ENCODE measurements at regions not wholly inside any gene's neighbourhood (a gene's known extent, or its start where the extent isn't known, plus 50 kb on each side); places are given as distances from the start of the nearest gene placed in this dataset.
A peak's percentile ranks its signal among the peaks of the same experiment; 100 is the strongest.
"Not testable (repeated sequence)": the region's sequence is repeated elsewhere in the genome, so short reads cannot be mapped to it uniquely, and the experiment has no call there.

GRCh38 chr7:128608678-128609421 lies 63.2 kb upstream of the GARIN1A start:
- not testable (repeated sequence) for DNase-seq (ENCODE audit: low read depth)
- TF ChIP-seq, protein P1, sequence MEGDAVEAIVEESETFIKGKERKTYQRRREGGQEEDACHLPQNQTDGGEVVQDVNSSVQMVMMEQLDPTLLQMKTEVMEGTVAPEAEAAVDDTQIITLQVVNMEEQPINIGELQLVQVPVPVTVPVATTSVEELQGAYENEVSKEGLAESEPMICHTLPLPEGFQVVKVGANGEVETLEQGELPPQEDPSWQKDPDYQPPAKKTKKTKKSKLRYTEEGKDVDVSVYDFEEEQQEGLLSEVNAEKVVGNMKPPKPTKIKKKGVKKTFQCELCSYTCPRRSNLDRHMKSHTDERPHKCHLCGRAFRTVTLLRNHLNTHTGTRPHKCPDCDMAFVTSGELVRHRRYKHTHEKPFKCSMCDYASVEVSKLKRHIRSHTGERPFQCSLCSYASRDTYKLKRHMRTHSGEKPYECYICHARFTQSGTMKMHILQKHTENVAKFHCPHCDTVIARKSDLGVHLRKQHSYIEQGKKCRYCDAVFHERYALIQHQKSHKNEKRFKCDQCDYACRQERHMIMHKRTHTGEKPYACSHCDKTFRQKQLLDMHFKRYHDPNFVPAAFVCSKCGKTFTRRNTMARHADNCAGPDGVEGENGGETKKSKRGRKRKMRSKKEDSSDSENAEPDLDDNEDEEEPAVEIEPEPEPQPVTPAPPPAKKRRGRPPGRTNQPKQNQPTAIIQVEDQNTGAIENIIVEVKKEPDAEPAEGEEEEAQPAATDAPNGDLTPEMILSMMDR (conservative IDR thresholded peaks at IDR 0.05; ENCODE audit: low read depth, low read length), result peak; percentile 50
- peak overlapping the region; percentile 22 for H3K4me3 ChIP-seq (ENCODE audit: low read depth, low read length)

DNA sequence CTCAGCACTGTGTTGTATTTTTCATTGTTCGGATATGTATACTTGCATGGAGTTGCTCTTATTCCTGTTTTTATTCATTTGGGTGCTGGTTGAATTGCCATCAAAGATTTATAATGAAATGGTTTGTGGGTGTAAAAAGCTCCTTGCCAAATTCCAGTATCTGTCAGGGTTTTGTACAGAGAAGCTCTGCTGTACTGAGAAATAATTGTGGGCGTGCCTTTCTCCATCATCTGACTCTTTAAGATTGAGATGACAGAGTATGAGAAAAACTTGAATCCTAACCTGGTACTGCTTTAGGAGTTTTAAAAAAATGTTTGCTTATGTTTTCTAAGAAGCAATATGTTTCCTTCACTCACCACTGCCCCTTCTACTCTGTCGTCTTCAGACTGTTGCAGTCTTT lies 58.7 kb upstream of the GARIN1A start:
- DNase-seq (ENCODE audit: low read depth), result not testable (repeated sequence)

DNA sequence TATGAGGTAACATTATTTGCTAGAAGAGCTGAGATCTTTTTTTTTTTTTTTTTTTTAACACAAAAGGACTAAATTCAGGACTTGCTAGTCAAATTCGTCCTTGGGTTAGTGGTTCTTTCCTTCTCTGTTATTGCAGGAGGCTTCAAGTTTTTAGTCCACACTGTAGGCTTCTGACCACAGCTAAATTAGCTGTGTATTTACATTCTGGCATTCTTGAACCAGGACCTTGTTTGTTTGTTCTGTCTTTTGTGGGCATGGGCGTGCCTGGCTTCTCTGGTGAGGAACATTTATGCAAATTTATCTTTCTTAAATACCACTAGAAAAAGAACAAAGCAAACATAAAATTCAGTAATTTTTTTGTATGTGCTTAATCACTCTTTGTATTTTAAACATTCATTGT lies 57.3 kb upstream of the GARIN1A start:
- not testable (repeated sequence) for DNase-seq (ENCODE audit: low read depth); H3K4me3 ChIP-seq (ENCODE audit: low read depth, low read length)

More for the DNA sequence above, 58.7 kb upstream of the GARIN1A start:
- not testable (repeated sequence) for H3K4me3 ChIP-seq (ENCODE audit: low read depth, low read length)

- DNase-seq (ENCODE audit: low read depth); H3K4me3 ChIP-seq (ENCODE audit: low read depth, low read length): not testable (repeated sequence)
These were observed 55.3 kb upstream of the GARIN1A start for GRCh38 chr7:128616799-128617198.
